ENCODE measurements at regions not wholly inside any gene's neighbourhood (a gene's known extent, or its start where the extent isn't known, plus 50 kb on each side); places are given as distances from the start of the nearest gene placed in this dataset.

- H4K20me1 ChIP-seq (ENCODE audit: control insufficient read depth, extremely low read depth, insufficient read depth, low read length), result no peaks in the 10 kb centered on the region
- H3K4me3 ChIP-seq (replicated peaks in 1 of 4; ENCODE audit: control extremely low read depth in 1 of 4, insufficient read depth in 1 of 4, low read depth in 3 of 4, low read length in 4 of 4), result no peak overlapping the region
- no peaks in the 10 kb centered on the region for H3K9me3 ChIP-seq (ENCODE audit: control insufficient read depth, insufficient read depth, low read depth, low read length)
- H3K9ac ChIP-seq (ENCODE audit: insufficient read depth, low read length), result no peak overlapping the region
- no peak for DNase-seq (ENCODE audit: low read depth in 2 of 2)
- no peaks in the 10 kb centered on the region for H3K36me3 ChIP-seq (ENCODE audit: control insufficient read depth, insufficient read depth, low read length)
- no peak overlapping the region for H3K4me2 ChIP-seq (ENCODE audit: extremely low read depth, insufficient read depth, low read length)
- peaks cover 3% of the 10 kb centered on the region for H3K27me3 ChIP-seq (ENCODE audit: control insufficient read depth, insufficient read depth, low read length)
- no peak for TF ChIP-seq CTCF (conservative IDR thresholded peaks at IDR 0.05 in 1 of 2, IDR thresholded peaks at IDR 0.05 in 1 of 2; ENCODE audit: low read depth in 1 of 2, low read length in 2 of 2)
- no peaks in the 10 kb centered on the region for H3K79me2 ChIP-seq (ENCODE audit: control insufficient read depth, insufficient read depth, low read length)
- H2AFZ ChIP-seq (ENCODE audit: low read length), result no peak overlapping the region
- no peaks in the 10 kb centered on the region for H3K4me1 ChIP-seq (ENCODE audit: control insufficient read depth, extremely low read depth, insufficient read depth, low read length)
- H3K27ac ChIP-seq (ENCODE audit: insufficient read depth, low read length), result no peak overlapping the region
These were observed 70.3 kb downstream of the TMEM17 start for GRCh38 chr2:62435720-62436119.

GRCh38 chr2:62432407-62432806 lies 73.6 kb downstream of the TMEM17 start:
- H3K27me3 ChIP-seq (ENCODE audit: control insufficient read depth, insufficient read depth, low read length), result no peaks in the 10 kb centered on the region
- H3K9ac ChIP-seq (ENCODE audit: insufficient read depth, low read length), result no peak overlapping the region
- H3K4me2 ChIP-seq (ENCODE audit: extremely low read depth, insufficient read depth, low read length), result no peak overlapping the region
- H3K9me3 ChIP-seq (ENCODE audit: control insufficient read depth, insufficient read depth, low read depth, low read length), result no peaks in the 10 kb centered on the region
- H4K20me1 ChIP-seq (ENCODE audit: control insufficient read depth, extremely low read depth, insufficient read depth, low read length), result no peaks in the 10 kb centered on the region
- no peaks in the 10 kb centered on the region for H3K36me3 ChIP-seq (ENCODE audit: control insufficient read depth, insufficient read depth, low read length)
- no peaks in the 10 kb centered on the region for H3K4me1 ChIP-seq (ENCODE audit: control insufficient read depth, extremely low read depth, insufficient read depth, low read length)
- TF ChIP-seq CTCF (conservative IDR thresholded peaks at IDR 0.05 in 1 of 2, IDR thresholded peaks at IDR 0.05 in 1 of 2; ENCODE audit: low read depth in 1 of 2, low read length in 2 of 2) (no peak), EZH2 (IDR thresholded peaks at IDR 0.05; ENCODE audit: low read length, missing control alignments) (no peak)
- H3K27ac ChIP-seq (ENCODE audit: insufficient read depth, low read length), result no peak overlapping the region
- no peaks in the 10 kb centered on the region for H3K79me2 ChIP-seq (ENCODE audit: control insufficient read depth, insufficient read depth, low read length)
- no peak overlapping the region for H2AFZ ChIP-seq (ENCODE audit: low read length)
- no peak overlapping the region for H3K4me3 ChIP-seq (replicated peaks in 1 of 4; ENCODE audit: control extremely low read depth in 1 of 4, insufficient read depth in 1 of 4, low read depth in 3 of 4, low read length in 4 of 4)
- DNase-seq (ENCODE audit: low read depth in 2 of 2), result no peak

- no peak overlapping the region for H3K4me2 ChIP-seq (ENCODE audit: extremely low read depth, insufficient read depth, low read length)
- H3K27ac ChIP-seq (ENCODE audit: insufficient read depth, low read length), result no peak overlapping the region
- no peaks in the 10 kb centered on the region for H3K9me3 ChIP-seq (ENCODE audit: control insufficient read depth, insufficient read depth, low read depth, low read length)
- no peaks in the 10 kb centered on the region for H3K79me2 ChIP-seq (ENCODE audit: control insufficient read depth, insufficient read depth, low read length)
- TF ChIP-seq EZH2 (IDR thresholded peaks at IDR 0.05; ENCODE audit: low read length, missing control alignments) (no peak), CTCF (conservative IDR thresholded peaks at IDR 0.05 in 1 of 2, IDR thresholded peaks at IDR 0.05 in 1 of 2; ENCODE audit: low read depth in 1 of 2, low read length in 2 of 2) (no peak)
- H3K36me3 ChIP-seq (ENCODE audit: control insufficient read depth, insufficient read depth, low read length), result no peaks in the 10 kb centered on the region
- H3K4me1 ChIP-seq (ENCODE audit: control insufficient read depth, extremely low read depth, insufficient read depth, low read length), result no peaks in the 10 kb centered on the region
- H4K20me1 ChIP-seq (ENCODE audit: control insufficient read depth, extremely low read depth, insufficient read depth, low read length), result no peaks in the 10 kb centered on the region
- H3K27me3 ChIP-seq (ENCODE audit: control insufficient read depth, insufficient read depth, low read length), result no peaks in the 10 kb centered on the region
- H3K4me3 ChIP-seq (replicated peaks in 1 of 4; ENCODE audit: control extremely low read depth in 1 of 4, insufficient read depth in 1 of 4, low read depth in 3 of 4, low read length in 4 of 4), result no peak overlapping the region
- no peak for DNase-seq (ENCODE audit: low read depth in 2 of 2)
- H2AFZ ChIP-seq (ENCODE audit: low read length), result no peak overlapping the region
- no peak overlapping the region for H3K9ac ChIP-seq (ENCODE audit: insufficient read depth, low read length)
These were observed 74.5 kb downstream of the TMEM17 start for GRCh38 chr2:62431512-62431911.

Data from fibroblast of lung (primary cell).